ENCODE measurements at regions not wholly inside any gene's neighbourhood (a gene's known extent, or its start where the extent isn't known, plus 50 kb on each side); places are given as distances from the start of the nearest gene placed in this dataset.
"Not testable (repeated sequence)": the region's sequence is repeated elsewhere in the genome, so short reads cannot be mapped to it uniquely, and the experiment has no call there.

GRCh38 chr17:14732211-14732610, 431.3 kb downstream of the HS3ST3B1 start:
- DNase-seq (ENCODE audit: low spot score) = no peak

GRCh38 chr17:14731591-14731990, 430.7 kb downstream of the HS3ST3B1 start:
- no peak for DNase-seq (ENCODE audit: low spot score)

GRCh38 chr17:14730821-14731220, 429.9 kb downstream of the HS3ST3B1 start:
- DNase-seq (ENCODE audit: low spot score) = no peak

GRCh38 chr17:14725729-14726128, 424.8 kb downstream of the HS3ST3B1 start:
- DNase-seq (ENCODE audit: low spot score) = no peak

GRCh38 chr17:14724770-14725169, 423.9 kb downstream of the HS3ST3B1 start:
- no peak for DNase-seq (ENCODE audit: low spot score)

- DNase-seq (ENCODE audit: low spot score) = not testable (repeated sequence)
Observed at GRCh38 chr17:14723349-14723748, 422.5 kb downstream of the HS3ST3B1 start.

- DNase-seq (ENCODE audit: low spot score) = no peak
Observed at GRCh38 chr17:14719942-14720341, 419.1 kb downstream of the HS3ST3B1 start.

- DNase-seq (ENCODE audit: low spot score) = no peak
Observed at GRCh38 chr17:14717859-14718258, 417.0 kb downstream of the HS3ST3B1 start.

- no peak for DNase-seq (ENCODE audit: low spot score)
Observed at GRCh38 chr17:14715561-14715960, 414.7 kb downstream of the HS3ST3B1 start.

GRCh38 chr17:14712611-14713021, 411.7 kb downstream of the HS3ST3B1 start:
- DNase-seq (ENCODE audit: low spot score) = no peak

- DNase-seq (ENCODE audit: low spot score) = no peak
Observed at GRCh38 chr17:14704121-14704520, 403.2 kb downstream of the HS3ST3B1 start.

- no peak for DNase-seq (ENCODE audit: low spot score)
Observed at GRCh38 chr17:14701886-14702285, 401.0 kb downstream of the HS3ST3B1 start.

- DNase-seq (ENCODE audit: low spot score) = no peak
Observed at GRCh38 chr17:14699574-14700185, 398.8 kb downstream of the HS3ST3B1 start.

GRCh38 chr17:14693382-14693781, 392.5 kb downstream of the HS3ST3B1 start:
- DNase-seq (ENCODE audit: low spot score) = no peak

- no peak for DNase-seq (ENCODE audit: low spot score)
Observed at GRCh38 chr17:14690704-14691103, 389.8 kb downstream of the HS3ST3B1 start.

- DNase-seq (ENCODE audit: low spot score) = no peak
Observed at GRCh38 chr17:14688134-14688533, 387.3 kb downstream of the HS3ST3B1 start.

GRCh38 chr17:14672830-14673229, 371.9 kb downstream of the HS3ST3B1 start:
- DNase-seq (ENCODE audit: low spot score) = no peak

- DNase-seq (ENCODE audit: low spot score) = no peak
Observed at GRCh38 chr17:14670861-14671260, 370.0 kb downstream of the HS3ST3B1 start.

GRCh38 chr17:14664511-14664910, 363.6 kb downstream of the HS3ST3B1 start:
- no peak for DNase-seq (ENCODE audit: low spot score)

- no peak for DNase-seq (ENCODE audit: low spot score)
Observed at GRCh38 chr17:14641117-14641516, 340.2 kb downstream of the HS3ST3B1 start.

GRCh38 chr17:14637260-14637659, 336.4 kb downstream of the HS3ST3B1 start:
- DNase-seq (ENCODE audit: low spot score) = no peak

GRCh38 chr17:14630621-14631020, 329.7 kb downstream of the HS3ST3B1 start:
- DNase-seq (ENCODE audit: low spot score) = no peak

- DNase-seq (ENCODE audit: low spot score) = no peak
Observed at GRCh38 chr17:14630046-14630445, 329.2 kb downstream of the HS3ST3B1 start.

- DNase-seq (ENCODE audit: low spot score) = no peak
Observed at GRCh38 chr17:14622615-14623101, 321.8 kb downstream of the HS3ST3B1 start.
